Glomerular visceral epithelial cell (primary cell): ENCODE measurements at regions not wholly inside any gene's neighbourhood (a gene's known extent, or its start where the extent isn't known, plus 50 kb on each side); places are given as distances from the start of the nearest gene placed in this dataset.
A peak's percentile ranks its signal among the peaks of the same experiment; 100 is the strongest.

ENCODE experiments used
- DNase-seq: peaks from one replicate; pipeline ENCODE4 v3.0.0-alpha.2; 2016; ENCODE audit errors: extremely low spot score

GRCh38 chr7:84248267-84248666 lies 53.7 kb upstream of the SEMA3A start:
- DNase-seq, result peak; percentile 73

GRCh38 chr7:84247591-84247990 lies 53.0 kb upstream of the SEMA3A start:
- peak; percentile 47 for DNase-seq

- no peak for DNase-seq
These were observed 51.2 kb upstream of the SEMA3A start for GRCh38 chr7:84245835-84246234.
